NCI-H128 (cell line): ENCODE measurements at regions not wholly inside any gene's neighbourhood (a gene's known extent, or its start where the extent isn't known, plus 50 kb on each side); places are given as distances from the start of the nearest gene placed in this dataset.
"Not testable (repeated sequence)": the region's sequence is repeated elsewhere in the genome, so short reads cannot be mapped to it uniquely, and the experiment has no call there.

Source experiments
- DNase-seq: peaks from one replicate; lab custom pipeline; 2025; ENCODE audit not compliant: unreplicated experiment; lab: John Stamatoyannopoulos, UW

- no peak for DNase-seq
Measured at GRCh38 chr15:37397266-37398022, 297.1 kb upstream of the MEIS2 start.

- DNase-seq = no peak
Measured at GRCh38 chr15:37416103-37416502, 315.8 kb upstream of the MEIS2 start.

- no peak for DNase-seq
Measured at GRCh38 chr15:37425541-37425940, 325.2 kb upstream of the MEIS2 start.

- not testable (repeated sequence) for DNase-seq
Measured at GRCh38 chr15:37427393-37427792, 327.0 kb upstream of the MEIS2 start.

- no peak for DNase-seq
Measured at GRCh38 chr15:37446921-37447320, 346.6 kb upstream of the MEIS2 start.

GRCh38 chr15:37452498-37452897 is 352.1 kb upstream of the MEIS2 start:
- no peak for DNase-seq

- no peak for DNase-seq
Measured at GRCh38 chr15:37480482-37480881, 380.1 kb upstream of the MEIS2 start.

GRCh38 chr15:37481126-37481525 is 380.8 kb upstream of the MEIS2 start:
- no peak for DNase-seq

- no peak for DNase-seq
Measured at GRCh38 chr15:37483779-37484178, 383.4 kb upstream of the MEIS2 start.

GRCh38 chr15:37485056-37485455 is 384.7 kb upstream of the MEIS2 start:
- DNase-seq = no peak

GRCh38 chr15:37490707-37491106 is 390.4 kb upstream of the MEIS2 start:
- DNase-seq = no peak

GRCh38 chr15:37516621-37517020 is 416.3 kb upstream of the MEIS2 start:
- DNase-seq = no peak

- no peak for DNase-seq
Measured at GRCh38 chr15:37517191-37517895, 417.0 kb upstream of the MEIS2 start.

- DNase-seq = no peak
Measured at GRCh38 chr15:37518436-37518835, 416.0 kb upstream of the TMCO5A start.

GRCh38 chr15:37520026-37520425 is 414.4 kb upstream of the TMCO5A start:
- no peak for DNase-seq

- no peak for DNase-seq
Measured at GRCh38 chr15:37520882-37521281, 413.6 kb upstream of the TMCO5A start.

GRCh38 chr15:37524601-37525000 is 409.8 kb upstream of the TMCO5A start:
- no peak for DNase-seq

GRCh38 chr15:37528432-37528831 is 406.0 kb upstream of the TMCO5A start:
- DNase-seq = no peak

GRCh38 chr15:37536967-37537605 is 397.4 kb upstream of the TMCO5A start:
- DNase-seq = no peak

- no peak for DNase-seq
Measured at GRCh38 chr15:37537802-37538201, 396.6 kb upstream of the TMCO5A start.

GRCh38 chr15:37548116-37548515 is 386.3 kb upstream of the TMCO5A start:
- DNase-seq = no peak

GRCh38 chr15:37550360-37551024 is 383.9 kb upstream of the TMCO5A start:
- no peak for DNase-seq
